K562 (cell line): ENCODE measurements at regions not wholly inside any gene's neighbourhood (a gene's known extent, or its start where the extent isn't known, plus 50 kb on each side); places are given as distances from the start of the nearest gene placed in this dataset.

Experiments
- ATAC-seq: fragments of 200-7000 bp; cut with Tn5 transposase; 3 replicates; pipeline ENCODE4 v1.9.1; 2020; ENCODE audit warnings: moderate library complexity
- BruUV-seq: library from RNA; stranded (reverse); fragments of 400-500 nt; replicated peaks from 2 replicates; lab custom pipeline; 2021; lab: Mats Ljungman, UMichigan
- CTCF ChIA-PET: fragments of 300-600 bp; formaldehyde crosslinking; extraction: SDS; loops from one replicate; lab custom pipeline; 2021; ENCODE audit warnings: low intra/inter-chr PET ratio; lab: Yijun Ruan, JAX
- POLR2A ChIA-PET: fragments of 300-600, 350-650 bp; sonication (Branson Sonifier 250); formaldehyde crosslinking; extraction: SDS; loops from one replicate; lab custom pipeline; 2021; ENCODE audit warnings: antibody characterized with exemption, inconsistent platforms; lab: Yijun Ruan, JAX
- DNase-seq, 4 experiments: peaks; one replicate each; pipeline versions ENCODE4 v3.0.0 to v3.0.0-alpha.2; 2011 to 2018; ENCODE audit warnings: low spot score in 3 of 4, mixed read lengths in 3 of 4; ENCODE audit errors: extremely low read depth in 1 of 4
- FAIRE-seq: peaks from 2 replicates; lab custom pipeline; 2011; peaks lifted over from hg19 to GRCh38; lab: Jason Lieb, UNC
- H2AFZ ChIP-seq: 2 replicates; pipeline ENCODE4 v1.6.0; 2011; ENCODE audit warnings: low read depth, low read length, control low read depth, inconsistent platforms
- H3K27ac ChIP-seq: fragments of 200-600 bp; 3 replicates; pipeline ENCODE4 v1.8.0; 2011; ENCODE audit warnings: low read depth, mild to moderate bottlenecking, control low read depth, inconsistent platforms, low read length, moderate library complexity, mixed read lengths; ENCODE audit errors: extremely low read depth
- H3K27me3 ChIP-seq, 2 experiments: fragments of 300-600 bp in 1 of 2; 2 replicates in 1 of 2; 3 replicates in 1 of 2; pipeline versions ENCODE4 v1.6.0 to v1.8.0; 2011; ENCODE audit warnings: inconsistent platforms in 2 of 2, low read length in 2 of 2, mild to moderate bottlenecking in 1 of 2, mixed read lengths in 1 of 2, moderate library complexity in 1 of 2; ENCODE audit not compliant: control insufficient read depth in 2 of 2, insufficient read depth in 2 of 2
- H3K36me3 ChIP-seq: fragments of 300-600 bp; 3 replicates; pipeline ENCODE4 v1.8.0; 2011; ENCODE audit warnings: mild to moderate bottlenecking, low read length, inconsistent platforms; ENCODE audit not compliant: control insufficient read depth, insufficient read depth
- H3K4me1 ChIP-seq, 2 experiments: fragments of 200-600 bp in 1 of 2; replicated peaks in 1 of 2; 2 replicates in 1 of 2; 3 replicates in 1 of 2; pipeline versions ENCODE4 v1.5.1 to v1.8.0; 2011; ENCODE audit warnings: inconsistent platforms in 2 of 2, low read length in 2 of 2, mild to moderate bottlenecking in 1 of 2, mixed read lengths in 1 of 2, moderate library complexity in 1 of 2; ENCODE audit not compliant: control insufficient read depth in 2 of 2, insufficient read depth in 2 of 2
- H3K4me2 ChIP-seq: 2 replicates; pipeline ENCODE4 v1.6.1; 2011; ENCODE audit warnings: low read length, control low read depth, inconsistent platforms, mixed read lengths; ENCODE audit not compliant: insufficient read depth
- H3K4me3 ChIP-seq: fragments of 200-600 bp; sonication (generic), shearing (Covaris generic); 2 replicates; pipeline ENCODE4 v1.5.1; 2016; ENCODE audit warnings: control low read depth, inconsistent platforms
- H3K79me2 ChIP-seq: fragments of 200-600 bp; 3 replicates; pipeline ENCODE4 v1.8.0; 2011; ENCODE audit warnings: low read length, inconsistent platforms; ENCODE audit not compliant: control insufficient read depth, insufficient read depth
- H3K9ac ChIP-seq, 2 experiments: 2 replicates each; pipeline versions ENCODE4 v1.6.0 to v1.6.1; 2011; ENCODE audit warnings: low read depth in 2 of 2, low read length in 2 of 2, control low read depth in 1 of 2, inconsistent platforms in 1 of 2, mild to moderate bottlenecking in 1 of 2, mixed read lengths in 1 of 2; ENCODE audit not compliant: insufficient read depth in 1 of 2
- H3K9me1 ChIP-seq: one replicate; pipeline ENCODE4 v1.6.0; 2011; ENCODE audit warnings: inconsistent platforms, mild to moderate bottlenecking, low read length, moderate library complexity; ENCODE audit not compliant: control insufficient read depth, insufficient read depth
- H3K9me3 ChIP-seq: replicated peaks from 2 replicates; pipeline ENCODE4 v1.5.1; 2011; ENCODE audit warnings: low read depth, low read length, inconsistent platforms; ENCODE audit not compliant: control insufficient read depth, insufficient read depth
- H4K20me1 ChIP-seq: replicated peaks from 2 replicates; pipeline ENCODE4 v1.6.1; 2011; ENCODE audit warnings: low read length, inconsistent platforms, mixed read lengths; ENCODE audit not compliant: control insufficient read depth, insufficient read depth
- CBFA2T2 ChIP-seq: fragments of 450-650 bp; conservative IDR thresholded peaks from 2 replicates; pipeline ENCODE4 v1.6.1; 2017; ENCODE audit warnings: mild to moderate bottlenecking
- HLTF ChIP-seq: fragments of 450-650 bp; IDR thresholded peaks from 2 replicates; pipeline ENCODE4 v1.6.1; 2016
- ID3 ChIP-seq, 2 experiments: fragments of 250-450 bp in 1 of 2; fragments of 450-650 bp in 1 of 2; sonication (Bioruptor Pico) in 1 of 2; IDR thresholded peaks; 2 replicates each; pipeline versions ENCODE4 v1.6.1 to v1.8.0; 2016 to 2021; ENCODE audit warnings: mild to moderate bottlenecking in 2 of 2, moderate library complexity in 2 of 2, missing compliant biosample characterization in 1 of 2, missing genetic modification characterization in 1 of 2
- IRF1 ChIP-seq: sonication (generic); formaldehyde crosslinking; IDR thresholded peaks from 2 replicates; pipeline ENCODE4 v1.8.0; 2022; ENCODE audit warnings: missing genetic modification reagents, mild to moderate bottlenecking, borderline replicate concordance
- MECOM ChIP-seq: fragments of 250-450 bp; sonication (Bioruptor Pico); IDR thresholded peaks from 2 replicates; pipeline ENCODE4 v1.8.0; 2022; ENCODE audit warnings: inconsistent platforms
- POLR2B ChIP-seq: fragments of 450-650 bp; IDR thresholded peaks from 2 replicates; pipeline ENCODE4 v1.6.1; 2018; ENCODE audit warnings: low read depth; ENCODE audit not compliant: partially characterized antibody
- PREB ChIP-seq: sonication (generic); formaldehyde crosslinking; IDR thresholded peaks from 2 replicates; pipeline ENCODE4 v1.8.1; 2023; ENCODE audit warnings: mild to moderate bottlenecking, missing genetic modification reagents
- PTBP1 ChIP-seq: fragments of 200-400 bp; formaldehyde crosslinking; IDR thresholded peaks from 2 replicates; pipeline ENCODE4 v1.6.1; 2017; ENCODE audit warnings: low read depth, low read length
- SAFB ChIP-seq: fragments of 200-400 bp; formaldehyde crosslinking; IDR thresholded peaks from 2 replicates; pipeline ENCODE4 v1.6.1; 2017; ENCODE audit warnings: low read depth, low read length, borderline replicate concordance
- THAP12 ChIP-seq: fragments of 250-450 bp; sonication (Bioruptor Pico); IDR thresholded peaks from 2 replicates; pipeline ENCODE4 v1.9.0; 2021; ENCODE audit warnings: mild to moderate bottlenecking, inconsistent platforms
- ZBTB49 ChIP-seq: sonication (generic); formaldehyde crosslinking; IDR thresholded peaks from 2 replicates; pipeline ENCODE4 v1.8.0; 2022; ENCODE audit warnings: missing genetic modification reagents, mild to moderate bottlenecking, borderline replicate concordance
- ZKSCAN3 ChIP-seq: fragments of 250-450 bp; sonication (Bioruptor Pico); IDR thresholded peaks from 2 replicates; pipeline ENCODE4 v1.4.0; 2020
- ZNF224 ChIP-seq: sonication (generic); formaldehyde crosslinking; IDR thresholded peaks from 2 replicates; pipeline ENCODE4 v1.8.0; 2022; ENCODE audit warnings: mild to moderate bottlenecking, missing genetic modification reagents
- WGBS: fragments of 100-300 bp; shearing (Covaris generic); methylation state at CpG from one replicate; pipeline ENCODE4 v1.1.6; 2016; ENCODE audit warnings: low coverage, mixed read lengths; ENCODE audit not compliant: insufficient coverage; ENCODE audit errors: missing lambda C conversion rate; 5-methylcytosine and 5-hydroxymethylcytosine counted together
- in situ Hi-C: fragments of 300-500 bp; cut with MboI; formaldehyde crosslinking; loops from 4 replicates; pipeline ENCODE4 v1.15.0; 2018; ENCODE audit warnings: inconsistent platforms, mixed read lengths
- intact Hi-C: fragments of 100-400 bp; cut with micrococcal nuclease; formaldehyde crosslinking; loops from 2 replicates; pipeline ENCODE4 v1.14.2; 2022

GRCh38 chr9:115551396-115551795 lies 433.4 kb upstream of the TNC start:
- BruUV-seq, result no TSS peak
- Histone ChIP-seq H3K27me3 (no peaks in the 10 kb centered on the region), H4K20me1 (no peaks in the 10 kb centered on the region), H3K4me2 (no peak overlapping the region), H3K9me1 (no peaks in the 10 kb centered on the region), H3K4me3 (no peak overlapping the region), H3K9me3 (no peaks in the 10 kb centered on the region; the same call in 1 of the 2 replicates), H2AFZ (no peak overlapping the region), H3K36me3 (no peaks in the 10 kb centered on the region), H3K9ac (no peak overlapping the region), H3K79me2 (no peaks in the 10 kb centered on the region), H3K27ac (no peak overlapping the region), H3K4me1 (no peaks in the 10 kb centered on the region)
- ATAC-seq (no peak), FAIRE-seq (no peak), DNase-seq (no peak)
- in situ Hi-C loops, result no loop called here
- ChIA-PET CTCF (no interaction called here), POLR2A (no interaction called here)
- intact Hi-C loops, result no loop called here
- WGBS, result 0% methylated on average over 2 of the region's 2 CpGs
- TF ChIP-seq PREB (CRISPR knock-in tag) (no peak), MECOM (no peak), CBFA2T2 (no peak), ID3 (CRISPR knock-in tag; IDR thresholded peaks at IDR 0.05) (no peak), ID3 (tag; IDR thresholded peaks at IDR 0.05) (no peak), ZKSCAN3 (no peak), HLTF (no peak), THAP12 (CRISPR knock-in tag) (no peak), POLR2B (no peak), IRF1 (CRISPR knock-in tag) (no peak), ZNF224 (CRISPR knock-in tag) (no peak), PTBP1 (no peak), ZBTB49 (CRISPR knock-in tag) (no peak), SAFB (no peak)
